ENCODE measurements at regions not wholly inside any gene's neighbourhood (a gene's known extent, or its start where the extent isn't known, plus 50 kb on each side); places are given as distances from the start of the nearest gene placed in this dataset.

GRCh38 chr4:77375866-77376607, 219.0 kb downstream of the CCNG2 start:
- CTCF ChIA-PET = interaction anchor here (1.0 to 1.6 kb wide), 4 partner anchors 9 to 226 kb away, joined by 3 to 8 read pairs (median 3); no protein-coding TSS in a partner anchor
- 22% methylated on average over 2 of the region's 2 CpGs for WGBS (ENCODE audit: missing lambda C conversion rate)
- no peak for FAIRE-seq

DNA sequence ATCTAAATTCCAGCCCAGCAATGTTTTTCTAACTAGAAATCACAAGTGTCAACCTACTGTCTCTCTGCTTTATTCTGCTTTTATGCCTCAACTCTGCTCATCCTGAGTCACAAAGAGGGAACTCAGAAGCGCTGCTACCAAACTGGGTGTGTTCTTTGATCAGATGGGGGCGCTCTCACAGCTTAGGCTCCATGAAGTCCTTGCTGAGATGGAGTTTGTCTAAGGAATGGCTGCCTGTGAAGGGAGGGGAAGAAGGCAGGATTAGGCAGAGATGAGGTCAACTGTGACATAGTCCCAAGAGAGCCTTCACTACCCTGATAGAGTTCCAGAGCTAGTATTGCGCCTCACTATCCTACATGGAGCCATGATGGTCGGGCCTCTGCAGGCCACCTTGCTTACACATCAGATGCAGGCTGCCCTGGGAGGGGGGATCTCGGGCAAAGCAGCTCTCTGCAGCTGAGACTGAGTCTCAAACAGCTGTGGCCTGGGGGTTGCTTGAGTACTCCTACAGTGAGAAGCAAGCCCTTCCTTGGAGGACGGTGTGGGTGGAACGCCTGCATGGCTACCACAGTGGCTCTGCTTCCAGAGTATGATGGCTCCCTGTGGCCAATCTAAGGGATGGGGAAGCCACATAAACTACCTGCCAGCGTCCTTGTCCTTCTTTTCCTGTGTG, 219.9 kb downstream of the CCNG2 start:
- WGBS (ENCODE audit: missing lambda C conversion rate) = 39% methylated on average over 4 of the region's 8 CpGs
- ATAC-seq = no peak

More at GRCh38 chr4:77375866-77376607, 219.0 kb downstream of the CCNG2 start:
- H3K4me3 ChIP-seq = no peak overlapping the region
- no peaks in the 10 kb centered on the region for H3K9me3 ChIP-seq
- ATAC-seq = no peak
- H3K4me1 ChIP-seq = no peaks in the 10 kb centered on the region
- H3K27ac ChIP-seq = no peak overlapping the region
- TF ChIP-seq, protein P1, sequence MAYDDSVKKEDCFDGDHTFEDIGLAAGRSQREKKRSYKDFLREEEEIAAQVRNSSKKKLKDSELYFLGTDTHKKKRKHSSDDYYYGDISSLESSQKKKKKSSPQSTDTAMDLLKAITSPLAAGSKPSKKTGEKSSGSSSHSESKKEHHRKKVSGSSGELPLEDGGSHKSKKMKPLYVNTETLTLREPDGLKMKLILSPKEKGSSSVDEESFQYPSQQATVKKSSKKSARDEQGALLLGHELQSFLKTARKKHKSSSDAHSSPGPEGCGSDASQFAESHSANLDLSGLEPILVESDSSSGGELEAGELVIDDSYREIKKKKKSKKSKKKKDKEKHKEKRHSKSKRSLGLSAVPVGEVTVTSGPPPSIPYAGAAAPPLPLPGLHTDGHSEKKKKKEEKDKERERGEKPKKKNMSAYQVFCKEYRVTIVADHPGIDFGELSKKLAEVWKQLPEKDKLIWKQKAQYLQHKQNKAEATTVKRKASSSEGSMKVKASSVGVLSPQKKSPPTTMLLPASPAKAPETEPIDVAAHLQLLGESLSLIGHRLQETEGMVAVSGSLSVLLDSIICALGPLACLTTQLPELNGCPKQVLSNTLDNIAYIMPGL (CRISPR knock-in tag; IDR thresholded peaks at IDR 0.05; ENCODE audit: borderline replicate concordance) = no peak
- TF ChIP-seq RFX5 (IDR thresholded peaks at IDR 0.05) (no peak), CEBPB (IDR thresholded peaks at IDR 0.05) (no peak), MAZ (IDR thresholded peaks at IDR 0.05; ENCODE audit: borderline replicate concordance, low read depth, low read length) (no peak), PHF8 (IDR thresholded peaks at IDR 0.05; ENCODE audit: borderline replicate concordance, low read depth) (no peak), CTCF (IDR thresholded peaks at IDR 0.05) (no peak), POLR2AphosphoS2 (conservative IDR thresholded peaks at IDR 0.05; ENCODE audit: low read length) (no peak), TFCP2L1 (CRISPR knock-in tag; IDR thresholded peaks at IDR 0.05) (no peak), ZSCAN20 (CRISPR knock-in tag; IDR thresholded peaks at IDR 0.05) (no peak), HDAC2 (IDR thresholded peaks at IDR 0.05) (no peak)
- TF ChIP-seq, protein P2, sequence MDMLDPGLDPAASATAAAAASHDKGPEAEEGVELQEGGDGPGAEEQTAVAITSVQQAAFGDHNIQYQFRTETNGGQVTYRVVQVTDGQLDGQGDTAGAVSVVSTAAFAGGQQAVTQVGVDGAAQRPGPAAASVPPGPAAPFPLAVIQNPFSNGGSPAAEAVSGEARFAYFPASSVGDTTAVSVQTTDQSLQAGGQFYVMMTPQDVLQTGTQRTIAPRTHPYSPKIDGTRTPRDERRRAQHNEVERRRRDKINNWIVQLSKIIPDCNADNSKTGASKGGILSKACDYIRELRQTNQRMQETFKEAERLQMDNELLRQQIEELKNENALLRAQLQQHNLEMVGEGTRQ (IDR thresholded peaks at IDR 0.05) = no peak
- POLR2A ChIA-PET = no interaction called here
- no peak overlapping the region for H3K4me2 ChIP-seq
- no peak for DNase-seq (ENCODE audit: low read depth in 1 of 2, low spot score in 1 of 2)

GRCh38 chr4:77384094-77384493, 221.5 kb upstream of the CXCL13 start:
- TF ChIP-seq PBX3 (IDR thresholded peaks at IDR 0.05) (no peak), MAFK (IDR thresholded peaks at IDR 0.05; ENCODE audit: partially characterized antibody) (peak; percentile 33)
- Histone ChIP-seq H3K4me3 (no peak overlapping the region), H3K9me3 (no peaks in the 10 kb centered on the region), H3K4me2 (no peak overlapping the region), H3K4me1 (no peaks in the 10 kb centered on the region), H3K27ac (no peak overlapping the region)
- CTCF ChIA-PET = interaction anchor here (0.7 to 4.6 kb wide), 18 partner anchors 12 to 331 kb away, joined by 3 to 21 read pairs (median 4); no protein-coding TSS in a partner anchor
- ATAC-seq = no peak
- FAIRE-seq = no peak
- POLR2A ChIA-PET = no interaction called here
- DNase-seq (ENCODE audit: low read depth in 1 of 2, low spot score in 1 of 2) = no peak

More for the DNA sequence above, 219.9 kb downstream of the CCNG2 start:
- POLR2A ChIA-PET = no interaction called here
- CTCF ChIA-PET = interaction anchor here (0.7 to 1.6 kb wide), 5 partner anchors 9 to 321 kb away, joined by 3 to 8 read pairs (median 3); no protein-coding TSS in a partner anchor
- Histone ChIP-seq H3K9me3 (no peaks in the 10 kb centered on the region), H3K4me1 (no peaks in the 10 kb centered on the region), H3K4me2 (no peak overlapping the region), H3K4me3 (no peak overlapping the region), H3K27ac (no peak overlapping the region)
- DNase-seq (ENCODE audit: low read depth in 1 of 2, low spot score in 1 of 2) = no peak
- TF ChIP-seq JUNB (IDR thresholded peaks at IDR 0.05) (no peak), RFX5 (IDR thresholded peaks at IDR 0.05) (no peak)
- no peak for FAIRE-seq
